C4-2B (cell line): ENCODE measurements at regions not wholly inside any gene's neighbourhood (a gene's known extent, or its start where the extent isn't known, plus 50 kb on each side); places are given as distances from the start of the nearest gene placed in this dataset.

ENCODE experiments used
- CTCF ChIP-seq: fragments of 450-650 bp; conservative IDR thresholded peaks from 2 replicates; pipeline ENCODE4 v1.5.1; 2017; ENCODE audit warnings: mild to moderate bottlenecking
- ZFX ChIP-seq: fragments of 450-650 bp; IDR thresholded peaks from 2 replicates; pipeline ENCODE4 v1.6.1; 2017

GRCh38 chr16:17676171-17676570, 205.4 kb upstream of the XYLT1 start:
- no peak for TF ChIP-seq CTCF
- no peak for TF ChIP-seq ZFX
